NCI-H69 (cell line): ENCODE measurements at regions not wholly inside any gene's neighbourhood (a gene's known extent, or its start where the extent isn't known, plus 50 kb on each side); places are given as distances from the start of the nearest gene placed in this dataset.
"Not testable (repeated sequence)": the region's sequence is repeated elsewhere in the genome, so short reads cannot be mapped to it uniquely, and the experiment has no call there.

Experiments
- DNase-seq: peaks from one replicate; lab custom pipeline; 2025; lab: John Stamatoyannopoulos, UW

DNA sequence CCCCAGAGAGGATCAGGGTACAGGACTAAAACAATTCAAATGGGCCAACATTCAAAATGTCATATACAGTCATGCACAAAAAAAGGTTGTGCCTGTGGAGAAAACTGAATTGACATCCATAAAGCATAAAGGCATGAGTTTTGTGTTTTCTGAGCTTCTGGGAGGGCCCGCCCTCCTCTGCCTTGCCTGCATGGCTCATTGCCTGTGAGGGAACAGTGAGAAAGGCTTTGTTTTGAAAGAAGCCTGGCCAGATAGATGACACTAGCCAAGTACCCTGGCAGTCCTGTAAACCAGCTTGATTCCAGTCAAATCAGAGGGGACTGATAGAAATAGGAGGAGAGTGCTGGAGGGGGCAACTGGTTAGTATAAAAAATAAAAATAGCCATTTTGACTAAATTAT lies 194.3 kb downstream of the KIT start:
- DNase-seq = no peak

DNA sequence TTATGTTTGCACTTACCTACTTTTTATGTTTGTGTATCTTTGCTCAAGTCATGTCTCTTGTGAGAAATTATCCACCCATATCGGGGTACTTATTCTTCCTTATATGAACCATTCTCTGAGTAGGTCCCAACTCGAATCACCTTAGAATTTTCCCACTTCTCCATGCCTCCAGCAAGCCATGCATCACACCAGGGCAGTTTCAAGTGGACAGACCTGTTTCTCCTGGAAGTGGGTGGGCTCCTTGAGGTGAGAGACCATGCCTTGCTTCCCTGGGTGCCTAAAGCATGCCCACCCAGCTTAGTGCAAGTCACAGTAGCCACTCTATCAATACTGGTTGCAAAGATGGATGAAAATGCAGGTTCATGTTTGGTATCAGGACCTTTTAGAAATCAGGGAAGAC lies 187.2 kb downstream of the KIT start:
- DNase-seq = no peak

DNA sequence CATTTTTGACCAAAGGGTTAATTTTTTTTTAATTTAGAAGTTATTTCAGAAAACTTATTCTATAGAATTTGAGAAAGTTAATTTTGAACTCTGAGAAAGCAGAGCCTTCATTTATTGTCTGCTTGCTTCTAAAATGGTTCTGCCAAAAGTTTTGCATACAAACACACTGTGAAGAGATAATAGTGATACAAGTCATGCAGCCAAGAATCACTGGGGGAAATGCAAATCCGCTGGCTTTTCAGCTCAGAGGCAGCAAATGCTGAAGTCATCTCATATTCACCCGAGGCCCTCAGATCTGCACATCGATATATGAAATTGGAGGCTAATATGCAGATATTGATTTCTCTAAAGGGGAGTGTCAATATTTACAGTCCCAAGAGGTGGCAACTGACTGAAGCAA lies 186.2 kb downstream of the KIT start:
- no peak for DNase-seq

DNA sequence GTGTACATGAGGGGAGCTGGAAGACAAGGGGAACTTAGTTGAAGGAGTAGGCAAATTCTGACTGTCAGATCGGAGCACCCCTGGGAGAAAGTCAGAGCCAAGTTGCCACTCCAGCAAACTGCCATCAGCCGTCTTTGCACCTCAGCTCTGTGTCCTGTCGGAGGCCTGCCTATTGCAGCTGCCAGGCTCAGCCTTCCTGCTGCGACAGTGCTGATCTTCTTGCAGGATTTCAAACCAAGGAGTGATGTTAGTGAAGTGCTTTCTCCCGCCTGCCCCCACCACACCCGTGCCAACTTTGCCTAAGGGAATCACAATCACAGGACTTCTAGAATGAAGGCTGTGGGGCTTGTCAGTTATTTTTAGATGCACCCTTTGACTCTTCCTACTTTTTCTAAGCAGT lies 185.3 kb downstream of the KIT start:
- peak; percentile 5 for DNase-seq

DNA sequence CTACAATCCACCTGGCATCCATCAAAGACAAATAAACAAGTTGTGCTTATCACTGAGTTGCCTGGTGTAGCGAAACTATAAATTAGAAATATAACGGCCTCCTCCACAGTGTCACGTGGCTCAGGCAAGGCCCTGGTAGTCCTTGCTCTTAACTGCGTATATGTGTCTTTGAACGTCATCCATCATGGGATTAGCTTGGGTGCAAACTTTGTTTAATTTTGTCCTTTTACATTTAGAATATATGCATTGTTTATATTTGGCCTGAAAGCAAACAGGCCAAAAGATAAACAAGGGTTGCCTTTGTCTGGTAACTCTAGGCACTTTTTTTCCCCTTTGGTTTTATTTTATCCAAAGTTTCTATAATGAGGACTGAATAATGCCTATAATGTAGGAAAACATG lies 184.9 kb downstream of the KIT start:
- no peak for DNase-seq

DNA sequence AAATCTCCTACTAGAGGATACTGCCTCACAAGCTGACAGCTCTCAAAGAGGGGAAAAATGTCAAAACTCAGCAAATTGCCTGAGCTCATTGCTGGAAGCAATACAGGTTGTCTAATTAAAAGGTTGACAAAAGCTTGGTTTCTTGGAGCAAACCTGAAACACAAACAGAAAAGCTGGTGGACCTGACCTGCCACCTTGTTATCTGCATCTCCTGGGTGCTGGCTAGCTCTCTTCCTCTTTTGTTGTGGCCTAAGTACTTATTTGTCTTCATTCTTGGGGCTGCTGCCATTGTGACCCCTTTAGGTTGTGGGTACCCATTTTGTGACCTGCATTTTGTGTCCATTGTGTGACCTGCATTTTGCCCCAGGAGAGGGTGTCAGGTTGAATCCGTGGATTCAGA lies 184.5 kb downstream of the KIT start:
- no peak for DNase-seq

DNA sequence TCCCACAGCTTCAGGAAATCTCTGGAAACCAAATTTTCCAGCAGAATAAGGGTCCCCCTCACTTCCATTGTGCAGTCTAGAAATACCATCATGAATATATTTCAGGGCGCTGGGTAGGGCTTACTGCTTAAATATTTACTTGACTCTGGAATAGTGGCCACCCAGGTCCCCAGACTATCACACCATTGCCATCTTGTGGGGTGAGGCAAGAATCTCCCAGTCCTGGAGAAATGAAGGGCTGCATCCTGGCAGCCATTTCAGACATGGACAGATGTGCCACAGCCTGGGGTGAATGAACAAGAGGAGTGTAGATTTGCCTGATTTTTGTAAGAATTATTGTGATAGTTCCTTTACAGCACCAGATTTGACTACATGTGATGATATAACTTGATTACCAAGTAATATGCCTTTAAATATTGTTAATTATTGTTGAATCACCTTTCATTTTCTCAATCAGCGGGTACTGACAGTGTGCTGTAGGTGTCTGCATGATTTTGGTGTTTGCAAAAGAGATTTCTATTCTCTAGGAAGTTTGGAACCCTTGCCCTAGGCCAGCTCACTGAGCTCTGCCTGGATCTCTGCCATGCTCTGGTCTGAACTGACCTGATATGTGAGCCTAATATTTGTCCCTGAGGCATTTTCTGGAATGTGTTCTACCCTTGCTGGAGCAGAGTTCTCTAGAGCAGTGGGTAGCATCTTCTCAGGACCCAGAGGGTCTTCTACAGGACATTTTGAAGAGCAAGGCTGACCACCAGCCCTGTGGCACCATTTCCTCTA lies 183.4 kb downstream of the KIT start:
- peak; percentile 56 for DNase-seq

DNA sequence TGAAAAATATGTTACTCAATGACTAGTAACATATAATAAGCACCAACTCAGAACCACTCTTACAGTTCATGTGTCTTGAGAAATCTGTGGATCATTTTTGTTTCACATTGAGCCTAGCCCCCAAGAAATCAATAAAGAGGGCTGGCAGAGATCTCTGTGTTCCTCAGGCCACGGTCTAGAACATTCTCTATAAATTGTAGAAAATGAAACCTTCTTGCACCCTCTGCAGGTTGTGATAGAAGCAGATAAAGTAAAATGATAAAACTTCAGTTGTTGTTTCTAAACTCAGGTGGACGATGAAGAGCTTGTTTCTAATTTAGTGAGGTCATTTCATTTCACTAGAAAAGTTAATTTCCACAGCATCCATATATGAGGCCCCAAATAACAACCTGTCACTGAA lies 182.7 kb downstream of the KIT start:
- no peak for DNase-seq

DNA sequence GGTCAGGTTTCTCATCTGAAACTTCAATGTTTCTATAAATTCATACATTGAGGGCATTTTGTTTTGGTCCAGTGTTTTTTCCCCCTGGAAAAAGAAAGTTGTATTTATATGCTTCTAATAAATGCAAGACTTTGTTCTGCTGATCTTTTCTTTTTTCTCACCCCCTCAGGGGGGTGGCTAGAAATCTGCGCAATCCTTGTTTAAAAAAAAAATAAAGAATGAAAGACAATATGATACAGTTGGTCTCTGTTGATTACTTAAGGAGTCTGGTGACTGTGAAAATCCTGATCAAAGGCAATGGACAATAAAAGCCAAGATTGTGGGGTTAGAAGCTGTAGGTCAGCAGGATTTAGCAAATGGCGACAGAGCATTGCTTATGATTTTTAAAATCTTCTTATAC lies 180.5 kb downstream of the KIT start:
- no peak for DNase-seq

DNA sequence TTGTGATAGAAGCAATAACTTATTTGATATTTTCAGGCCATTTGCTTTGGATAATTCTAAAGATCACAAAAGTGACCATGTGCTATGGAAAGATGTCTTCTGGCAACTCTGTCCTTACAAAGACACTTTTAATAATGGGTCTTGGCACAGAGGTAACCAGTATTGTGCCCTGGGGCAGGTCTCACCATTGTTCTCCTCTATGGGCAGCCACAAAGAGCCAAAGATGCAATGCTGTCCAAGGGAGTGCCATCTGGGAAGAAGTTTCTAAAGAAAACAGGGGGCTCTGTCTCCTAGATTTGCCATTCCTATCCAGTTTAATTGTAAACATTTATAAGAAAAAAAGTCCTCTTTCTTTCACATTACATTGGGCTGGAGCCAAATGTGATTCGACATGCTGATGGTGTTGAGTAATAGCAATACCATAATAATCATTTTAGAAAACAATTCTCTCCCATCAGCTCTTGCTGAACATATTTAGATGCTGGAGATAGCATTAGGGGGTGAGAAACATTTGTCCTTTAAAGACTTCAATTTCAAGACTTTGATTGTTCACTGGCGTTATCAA lies 179.9 kb downstream of the KIT start:
- peak; percentile 73 for DNase-seq

DNA sequence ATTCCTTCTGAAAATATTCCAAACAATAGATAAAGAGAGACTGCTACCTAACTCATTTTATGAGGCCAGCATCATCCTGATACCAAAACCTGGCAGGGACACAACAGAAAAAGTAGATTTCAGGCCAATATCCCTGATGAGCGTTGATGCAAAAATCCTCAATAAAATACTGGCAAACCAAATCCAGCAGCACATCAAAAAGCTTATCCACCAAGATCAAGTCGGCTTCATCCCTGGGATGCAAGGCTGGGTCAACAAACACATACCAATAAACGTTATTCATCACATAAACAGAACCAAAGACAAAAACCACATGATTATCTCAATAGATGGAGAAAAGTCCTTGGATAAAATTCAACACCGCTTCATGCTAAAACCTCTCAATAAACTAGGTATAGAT lies 170.6 kb downstream of the KIT start:
- DNase-seq = not testable (repeated sequence)

DNA sequence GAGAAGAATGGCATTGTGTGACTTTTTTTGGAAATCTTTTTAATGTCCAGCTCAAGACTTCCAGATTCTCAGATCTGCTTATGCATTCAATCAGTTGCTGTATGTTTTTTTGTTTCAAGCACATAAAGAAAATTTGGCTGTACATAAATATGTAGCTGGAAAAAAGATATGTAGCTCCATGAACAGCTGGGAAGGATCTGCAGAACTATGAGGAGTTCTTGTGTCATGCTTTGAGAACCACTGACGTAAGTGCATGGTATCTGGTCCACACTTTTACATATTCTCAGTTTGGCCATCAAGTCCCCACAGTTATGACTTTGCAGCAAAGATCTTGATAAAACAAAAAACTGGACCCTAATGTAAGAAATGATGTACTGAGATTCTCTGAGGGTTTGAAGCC lies 165.9 kb downstream of the KIT start:
- no peak for DNase-seq

DNA sequence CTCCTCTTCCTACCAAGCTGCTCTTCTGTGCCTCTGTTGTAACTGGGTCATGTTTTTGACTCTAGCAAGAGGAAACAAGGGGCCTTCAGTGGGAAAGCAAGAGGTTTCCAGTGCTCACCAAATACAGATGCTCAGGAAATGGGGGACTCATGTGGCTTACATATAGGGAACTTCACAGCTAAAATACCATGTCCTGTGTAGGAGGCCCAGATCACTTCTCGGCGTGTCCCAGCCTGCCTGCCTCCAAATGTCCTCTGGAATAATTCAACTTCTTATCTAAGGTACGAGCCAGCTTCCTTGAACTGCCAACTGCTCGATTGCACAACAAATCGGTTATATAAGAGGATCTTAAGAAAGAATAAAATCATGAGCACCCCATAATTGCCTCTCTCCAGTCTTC lies 161.3 kb downstream of the KIT start:
- no peak for DNase-seq

DNA sequence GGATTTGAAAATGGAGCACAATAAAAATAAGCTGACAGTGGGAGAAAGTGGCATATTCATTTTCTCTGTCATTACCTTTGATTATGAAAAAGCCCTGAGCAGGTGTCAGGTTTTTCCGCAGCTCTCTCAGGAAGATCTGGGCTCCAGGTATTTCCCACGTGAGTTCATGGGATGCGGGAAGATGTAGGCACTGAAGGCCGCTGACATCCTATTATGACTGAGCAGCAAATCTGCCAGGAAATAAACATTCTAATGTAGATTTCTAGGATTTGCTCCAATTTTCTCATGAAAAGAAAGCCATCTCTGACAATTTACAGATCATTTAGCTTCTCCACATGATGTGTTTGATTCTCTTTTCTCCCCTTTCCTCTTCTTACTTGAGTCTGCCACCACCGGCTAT lies 160.7 kb downstream of the KIT start:
- DNase-seq = no peak

DNA sequence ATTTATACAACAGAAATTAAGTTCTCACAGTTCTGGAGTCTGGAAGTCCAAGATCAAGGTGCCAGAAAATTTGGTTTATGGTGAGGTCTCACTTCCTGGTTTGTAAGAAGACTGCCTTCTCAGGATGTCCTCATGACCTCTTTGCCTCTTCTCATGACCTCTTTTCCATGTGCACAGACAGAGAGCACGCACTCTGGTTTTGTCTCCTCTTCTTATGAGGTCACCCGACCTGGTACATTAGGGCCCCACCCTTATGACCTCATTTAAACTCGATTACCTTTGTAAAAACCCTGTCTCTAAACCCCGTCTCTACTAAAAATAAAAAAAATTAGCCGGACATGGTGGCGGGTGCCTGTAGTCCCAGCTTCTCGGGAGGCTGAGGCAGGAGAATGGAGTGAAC lies 155.9 kb downstream of the KIT start:
- DNase-seq = no peak

DNA sequence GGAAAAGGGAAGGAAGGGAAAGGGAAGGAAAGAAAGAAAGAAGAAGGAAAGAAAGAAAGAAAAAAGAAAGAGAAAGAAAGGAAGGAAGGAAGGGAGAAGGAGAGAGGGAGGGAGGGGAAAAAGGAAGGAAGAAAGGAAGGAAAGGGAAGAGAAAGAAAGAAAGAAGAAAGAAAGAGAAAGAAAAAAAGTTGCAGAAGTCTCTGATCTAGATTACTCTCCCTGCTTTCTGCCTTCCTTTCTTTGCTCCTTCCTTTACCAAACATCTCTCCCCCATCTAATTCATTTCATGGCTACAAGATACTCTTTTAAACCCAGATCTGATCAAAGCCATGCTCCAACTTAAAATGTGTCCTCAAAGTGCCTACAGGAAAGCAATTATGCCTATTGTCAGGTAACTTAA lies 148.6 kb downstream of the KIT start:
- no peak for DNase-seq

DNA sequence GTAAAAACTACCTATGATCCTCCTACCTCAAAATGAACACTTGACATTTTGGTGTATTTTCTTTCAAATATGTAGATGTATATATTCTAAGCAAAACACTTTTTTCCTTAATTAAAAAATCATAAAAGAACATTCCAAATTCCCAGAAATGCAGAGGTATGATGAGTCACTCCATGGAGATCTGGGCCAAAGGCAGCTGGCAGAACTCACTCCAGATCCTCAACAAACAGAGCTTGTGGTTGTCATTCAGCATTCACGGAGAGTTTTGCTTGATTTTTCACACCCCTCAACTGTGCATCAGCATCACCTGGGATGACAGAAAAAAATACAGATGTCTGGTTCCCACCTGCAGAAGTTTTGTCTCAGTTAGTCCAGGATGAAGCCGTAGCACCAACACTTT lies 144.6 kb downstream of the KIT start:
- no peak for DNase-seq

DNA sequence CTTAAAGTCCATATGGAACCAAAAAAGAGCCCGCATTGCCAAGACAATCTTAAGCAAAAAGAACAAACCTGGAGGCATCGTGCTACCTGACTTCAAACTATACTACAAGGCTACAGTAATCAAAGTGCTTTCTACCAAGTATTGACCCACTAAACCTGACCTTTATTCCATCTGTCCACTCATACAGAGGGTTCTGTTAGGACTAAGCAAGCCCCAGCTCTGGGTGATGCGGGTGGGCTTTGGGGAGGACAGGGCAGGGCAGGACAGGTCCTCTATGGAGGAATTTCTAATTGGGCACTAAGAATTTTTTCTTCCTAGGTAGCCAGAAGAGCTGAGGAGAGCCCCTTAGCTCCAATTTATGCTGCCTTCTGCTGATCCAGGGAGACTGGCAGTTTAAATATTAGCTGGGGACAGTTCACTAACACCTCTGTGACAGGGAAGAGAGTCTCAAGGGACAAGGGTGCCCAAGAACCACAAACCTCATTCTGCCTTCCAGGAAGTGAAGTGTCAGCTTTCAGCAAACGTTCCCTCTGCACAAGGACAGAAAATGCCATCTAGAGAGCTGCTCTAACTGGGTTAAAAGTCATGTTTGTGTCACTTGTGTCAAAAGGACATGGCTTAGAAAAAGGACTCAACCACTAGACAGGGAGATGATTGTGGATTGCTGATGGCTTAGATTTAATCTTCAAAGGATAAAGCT lies 143.2 kb downstream of the KIT start:
- DNase-seq = no peak

DNA sequence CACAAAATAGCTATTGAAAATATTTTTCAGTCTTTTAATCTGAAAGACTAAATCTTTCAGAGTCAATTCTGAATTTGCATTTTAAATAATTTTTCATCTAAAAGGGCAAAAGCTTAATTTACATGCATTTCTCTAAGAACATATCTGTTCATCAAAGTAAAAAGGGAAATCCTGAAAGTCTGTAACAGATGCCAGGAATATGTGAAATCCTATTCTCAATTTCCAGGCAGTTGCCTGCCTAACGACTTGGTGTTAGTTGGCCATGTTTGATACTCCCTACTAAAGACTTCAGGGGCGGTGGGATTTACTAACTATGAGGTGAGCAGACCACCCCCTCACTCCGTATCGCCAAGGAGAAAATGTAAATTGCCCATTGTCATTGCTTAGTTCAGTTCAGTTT lies 136.8 kb downstream of the KIT start:
- no peak for DNase-seq

DNA sequence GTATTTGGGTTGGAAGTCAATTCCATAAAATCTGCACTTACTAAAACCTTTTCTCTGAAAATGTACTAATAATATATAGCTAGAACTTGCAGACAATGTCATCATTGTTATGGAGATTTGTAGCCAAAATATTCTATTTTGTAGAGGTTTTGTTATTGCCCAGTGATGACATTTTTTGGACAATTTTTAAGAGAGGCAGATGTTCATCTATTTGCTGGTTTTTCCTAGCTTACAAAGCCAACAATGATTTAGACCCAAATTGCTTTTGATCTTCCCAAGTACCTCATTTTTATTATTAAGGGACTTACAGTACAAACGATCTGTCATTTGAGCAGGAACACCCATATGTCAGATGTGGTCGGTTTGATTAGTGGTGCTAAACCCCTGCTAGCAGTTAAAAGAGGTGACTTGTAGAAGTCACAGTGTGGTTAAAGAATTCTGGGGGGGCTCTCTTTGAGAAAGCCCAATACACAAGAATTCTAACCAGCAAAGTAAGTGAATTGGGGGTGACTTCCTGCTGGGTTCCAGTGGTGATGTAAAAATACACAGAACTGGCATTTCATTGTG lies 136.2 kb downstream of the KIT start:
- no peak for DNase-seq
